HG03060 (cell line): ENCODE measurements at regions not wholly inside any gene's neighbourhood (a gene's known extent, or its start where the extent isn't known, plus 50 kb on each side); places are given as distances from the start of the nearest gene placed in this dataset.

Experiments used
- ATAC-seq: cut with Tn5 transposase; IDR thresholded peaks from one replicate; pipeline ENCODE4 v1.9.1; 2021; ENCODE audit warnings: low read depth, moderate number of reproducible peaks; ENCODE audit not compliant: unreplicated experiment

DNA sequence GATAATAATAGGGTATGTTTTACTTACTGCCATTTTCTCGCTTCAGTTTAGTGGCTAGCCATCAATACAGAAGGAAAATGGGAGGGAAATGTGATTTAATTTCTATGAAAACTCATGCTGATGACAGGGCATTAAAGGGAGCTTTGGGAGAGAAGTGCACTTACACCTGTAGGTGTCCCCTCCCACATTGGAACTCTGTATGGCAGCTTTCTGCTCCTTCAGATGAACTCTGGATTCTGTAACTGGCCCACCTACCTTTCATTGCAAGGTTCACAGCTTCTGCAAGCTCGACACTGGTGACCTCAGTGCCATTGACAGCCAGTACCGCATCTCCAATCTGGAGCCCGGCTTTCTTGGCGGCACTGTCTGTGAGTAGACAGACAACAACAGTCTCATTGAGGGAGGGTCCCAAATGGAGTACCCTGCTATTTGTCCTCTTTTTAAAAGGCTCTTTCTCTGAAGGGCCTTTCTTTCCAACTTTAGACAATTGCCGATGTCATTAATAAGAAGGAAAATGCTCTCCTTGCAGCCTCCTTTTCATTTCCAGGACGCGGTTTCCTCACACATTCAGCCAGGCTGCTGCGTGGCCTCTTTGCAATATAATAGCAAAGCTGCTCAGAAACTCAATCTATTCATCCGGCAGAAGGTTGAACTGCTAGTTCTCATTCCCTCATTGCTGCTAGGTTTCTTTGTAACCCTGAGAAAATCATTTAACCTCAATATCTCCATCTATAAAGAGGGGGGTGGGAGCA, 63.6 kb downstream of the NUDT12 start:
- no peak for ATAC-seq

DNA sequence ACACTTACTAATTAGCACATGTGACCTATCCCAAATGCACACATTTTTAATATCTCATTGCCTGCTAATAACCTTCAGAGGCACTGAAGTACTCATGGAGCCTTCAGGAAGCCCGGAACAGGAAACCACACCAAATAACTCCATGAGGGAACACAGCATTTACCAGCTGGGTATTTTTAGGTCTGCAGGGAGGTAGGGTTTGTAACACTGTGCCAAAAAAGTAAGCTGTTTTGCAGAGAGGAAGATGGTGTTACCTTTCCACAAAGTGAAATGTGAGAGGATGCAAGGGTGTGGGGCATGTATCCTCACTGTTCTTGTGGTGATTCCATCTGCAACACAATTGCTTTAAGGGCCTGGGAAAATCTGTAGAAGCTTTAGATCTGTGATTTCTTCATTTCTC, 64.4 kb downstream of the NUDT12 start:
- no peak for ATAC-seq

DNA sequence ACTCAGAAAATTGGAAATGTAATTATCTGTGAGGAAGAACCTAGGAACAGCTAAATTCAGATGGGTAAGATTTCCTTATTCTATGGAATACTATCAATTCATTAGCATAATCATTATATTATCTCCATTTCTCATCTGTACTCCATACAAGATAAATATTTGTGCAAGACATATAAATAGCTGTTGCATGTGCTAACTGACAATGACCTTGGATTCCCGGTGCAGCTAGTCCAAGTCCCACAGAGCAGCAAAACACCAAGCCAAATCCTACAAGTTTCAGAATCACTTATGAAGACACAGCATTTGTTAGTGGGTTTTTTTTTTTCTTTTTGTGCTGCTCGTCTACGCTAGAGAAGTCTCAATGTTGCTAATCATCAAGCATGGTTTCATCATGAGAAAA, 64.8 kb downstream of the NUDT12 start:
- no peak for ATAC-seq

DNA sequence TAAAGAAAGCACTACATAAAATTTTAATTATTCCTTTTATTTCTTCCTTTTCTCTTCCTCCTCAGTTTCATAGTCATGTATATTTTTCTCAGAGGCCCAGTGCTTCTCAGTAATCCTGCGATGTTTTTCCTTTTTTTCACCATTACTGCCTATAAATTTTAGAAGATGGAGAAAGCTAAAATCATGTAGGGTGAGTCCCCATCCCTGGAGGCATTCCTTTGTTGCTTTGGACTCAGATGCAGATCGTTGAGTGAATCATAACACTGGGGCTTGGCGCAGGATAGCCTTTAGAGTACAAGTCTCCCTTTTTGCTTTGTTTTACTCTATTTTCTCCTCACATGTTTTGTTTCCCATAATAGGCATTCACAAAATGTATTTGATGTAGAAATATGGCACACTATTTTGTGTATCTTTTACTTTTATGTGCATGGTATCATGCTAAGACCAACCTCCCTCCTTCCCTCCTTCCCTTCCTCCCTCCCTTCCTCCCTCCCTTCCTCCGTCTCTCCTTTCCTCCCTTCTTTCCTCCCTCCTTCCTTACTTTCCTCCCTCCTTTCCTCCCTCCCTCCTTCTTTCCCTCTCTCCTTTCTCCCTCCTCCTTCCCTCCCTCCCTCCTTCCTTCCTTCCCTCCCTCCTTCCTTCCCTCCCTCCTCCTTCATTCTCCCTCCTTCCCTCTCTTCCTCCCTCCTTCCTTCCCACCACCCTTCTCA, 72.4 kb downstream of the NUDT12 start:
- ATAC-seq: no peak

DNA sequence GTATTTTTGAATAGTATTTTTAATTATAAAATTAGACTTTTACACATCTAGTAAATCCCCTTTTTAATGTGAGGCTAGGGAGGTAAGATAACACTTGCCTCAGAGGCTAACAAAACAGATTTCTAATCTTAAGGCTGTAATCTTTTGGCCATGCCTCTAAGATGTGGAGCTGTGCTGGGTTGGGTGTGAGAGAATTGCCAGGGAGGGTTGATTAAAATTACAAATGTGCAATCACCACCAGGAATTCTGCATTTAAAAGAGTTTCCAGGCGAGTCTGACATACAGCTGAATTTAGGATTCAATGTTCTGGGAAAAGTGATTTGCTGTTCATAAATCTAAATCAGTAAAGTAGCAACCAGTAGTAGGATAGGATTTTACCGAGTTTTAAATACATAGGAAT, 73.3 kb downstream of the NUDT12 start:
- ATAC-seq: no peak

DNA sequence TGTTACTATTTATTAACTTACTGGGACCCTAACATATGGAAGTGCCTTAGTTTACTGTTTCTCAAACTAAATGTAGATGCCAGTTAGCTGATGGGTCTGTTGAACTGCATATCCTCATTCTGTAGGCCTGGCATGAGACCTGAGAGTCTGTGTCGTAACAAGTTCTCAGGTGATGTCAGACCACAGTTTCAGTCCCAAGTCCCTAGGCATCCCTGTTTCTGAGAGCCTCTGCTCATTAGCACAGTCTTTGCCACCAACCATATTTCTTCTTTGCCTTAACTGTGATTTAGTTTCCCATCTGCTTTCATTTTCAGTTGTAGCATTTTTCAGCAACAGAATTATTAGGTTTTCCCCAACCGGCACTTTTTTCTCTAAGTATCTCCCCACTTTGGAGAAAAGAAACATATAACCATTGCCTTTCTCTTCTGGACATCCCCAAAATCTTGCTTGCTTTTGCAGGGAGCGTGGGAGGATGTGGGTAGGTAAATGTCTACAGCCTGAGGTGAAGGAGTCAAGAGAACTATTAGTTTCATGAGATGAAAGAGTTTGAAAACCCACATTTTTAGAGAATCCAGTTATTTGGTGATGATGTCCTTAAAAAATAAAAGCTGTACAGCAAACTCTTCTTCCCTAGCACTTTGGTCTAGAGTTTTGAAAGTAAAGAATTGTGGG, 74.6 kb downstream of the NUDT12 start:
- ATAC-seq: no peak

DNA sequence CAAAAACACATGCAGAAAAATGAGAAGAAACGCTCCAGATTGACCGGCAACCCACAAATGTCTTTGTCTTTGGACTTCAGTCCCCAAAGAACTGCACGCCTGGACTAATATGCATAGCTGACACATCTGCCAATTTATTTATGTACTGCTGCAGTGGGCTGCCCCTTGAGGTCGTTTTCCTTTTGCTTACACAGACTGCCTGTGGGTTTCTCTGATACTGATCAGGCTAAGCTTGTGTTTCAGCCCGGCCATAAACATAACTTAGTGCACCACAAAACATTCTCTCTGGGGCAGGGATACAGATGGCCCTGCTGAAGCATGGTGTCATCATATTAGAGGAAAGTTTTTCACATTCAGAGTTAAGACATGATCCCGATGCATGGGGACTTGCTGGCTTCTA, 75.4 kb downstream of the NUDT12 start:
- ATAC-seq: no peak

DNA sequence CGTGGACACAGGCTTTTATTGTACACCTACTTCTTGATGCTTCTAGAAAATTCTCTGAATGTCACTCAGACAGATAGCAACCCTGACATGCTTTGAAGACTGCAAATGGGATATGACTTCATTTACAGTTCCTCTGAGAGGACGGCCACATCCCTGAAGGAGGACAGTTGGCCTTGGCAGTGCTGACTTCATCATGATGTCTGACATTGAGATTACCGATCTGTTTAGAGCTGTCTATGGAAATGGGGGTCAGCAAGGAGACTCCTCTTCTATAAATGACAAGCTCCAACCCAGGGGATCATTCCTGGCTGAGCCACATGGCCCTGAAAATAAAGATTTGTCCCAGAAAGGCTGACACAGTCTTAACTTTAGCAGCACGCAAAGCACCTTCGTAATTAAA, 75.8 kb downstream of the NUDT12 start:
- ATAC-seq: no peak

DNA sequence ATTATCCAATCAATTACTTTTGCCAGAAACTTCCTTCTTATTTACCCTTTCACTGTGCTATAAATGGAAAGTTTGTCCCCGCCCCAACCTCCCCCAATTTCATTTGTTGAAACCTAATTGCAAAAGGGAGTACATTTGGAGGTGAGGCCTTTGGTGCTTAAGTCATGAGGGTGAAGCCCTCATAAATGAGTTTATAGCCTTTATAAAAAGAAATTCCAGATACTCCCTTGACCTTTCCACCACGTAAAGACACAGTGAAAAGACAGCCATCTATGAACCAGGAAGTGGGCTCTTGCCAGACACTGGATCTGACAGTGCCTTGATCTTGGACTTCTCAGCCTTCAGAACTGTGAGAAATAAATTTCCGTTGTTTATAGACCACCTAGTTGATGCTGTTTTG, 82.3 kb downstream of the NUDT12 start:
- ATAC-seq: no peak

DNA sequence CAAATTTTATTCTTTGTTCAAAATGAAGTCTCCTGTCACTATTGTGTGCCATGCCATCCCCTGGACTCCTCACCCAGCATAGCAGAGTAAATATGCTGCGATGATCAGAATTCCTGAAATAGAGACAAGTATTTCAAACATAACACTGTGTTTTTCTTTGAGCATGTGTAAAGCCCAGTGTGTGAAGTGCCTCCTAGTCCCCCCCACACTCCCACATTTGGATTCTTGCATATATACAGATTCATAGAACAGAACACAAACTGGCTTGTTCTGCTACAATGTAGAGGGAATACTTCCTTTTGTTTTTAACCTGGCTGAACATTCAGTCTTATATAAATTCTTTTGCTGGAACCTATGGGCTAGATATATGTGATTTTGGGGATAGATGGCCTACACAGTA, 84.9 kb downstream of the NUDT12 start:
- no peak for ATAC-seq

DNA sequence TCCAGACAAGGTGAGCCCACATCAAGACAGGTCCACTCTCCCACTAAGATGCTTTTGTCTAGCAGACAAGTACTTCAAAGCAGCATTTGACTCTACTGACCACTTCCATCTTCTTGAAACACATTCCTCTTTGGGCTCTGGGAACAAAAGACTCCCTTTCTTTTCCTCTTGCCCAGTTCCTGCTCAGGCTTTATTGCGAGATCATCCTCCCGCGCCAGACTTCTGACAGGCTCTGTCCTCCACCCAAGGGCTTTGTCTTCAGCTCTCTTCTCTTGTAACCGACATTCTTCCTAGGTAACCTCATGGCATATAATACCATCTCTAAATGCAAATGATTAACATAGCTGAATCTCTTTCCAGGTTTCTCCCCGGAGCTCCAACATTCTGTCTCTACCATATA, 85.8 kb downstream of the NUDT12 start:
- no peak for ATAC-seq

DNA sequence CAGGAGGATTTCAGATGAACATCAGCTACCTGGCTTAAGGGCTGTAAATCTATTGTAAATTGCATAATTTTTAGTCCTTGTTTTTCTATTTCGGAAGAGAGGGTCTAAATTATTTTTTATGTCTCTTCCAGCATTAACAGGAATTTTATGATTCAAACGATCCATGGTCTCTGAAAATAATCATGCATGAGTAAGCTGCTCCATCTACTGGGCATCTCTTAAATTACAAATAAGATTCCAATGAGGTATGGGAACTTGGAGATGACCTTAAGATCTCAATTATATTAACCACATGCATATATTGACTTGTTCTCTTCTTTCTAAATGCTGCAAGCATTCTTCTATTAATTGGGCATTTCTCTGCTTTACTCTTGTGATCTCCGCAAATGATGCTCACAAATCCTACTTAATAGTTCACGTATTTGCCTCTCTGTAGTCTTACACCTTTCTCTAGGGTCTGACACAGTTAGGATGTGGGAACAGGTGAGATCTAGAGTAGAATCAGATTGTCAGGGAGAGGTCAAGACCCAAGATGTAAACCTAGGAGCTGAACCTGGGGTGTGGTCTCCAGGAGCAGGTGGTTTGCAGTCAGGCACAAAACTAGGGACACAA, 86.9 kb downstream of the NUDT12 start:
- no peak for ATAC-seq

DNA sequence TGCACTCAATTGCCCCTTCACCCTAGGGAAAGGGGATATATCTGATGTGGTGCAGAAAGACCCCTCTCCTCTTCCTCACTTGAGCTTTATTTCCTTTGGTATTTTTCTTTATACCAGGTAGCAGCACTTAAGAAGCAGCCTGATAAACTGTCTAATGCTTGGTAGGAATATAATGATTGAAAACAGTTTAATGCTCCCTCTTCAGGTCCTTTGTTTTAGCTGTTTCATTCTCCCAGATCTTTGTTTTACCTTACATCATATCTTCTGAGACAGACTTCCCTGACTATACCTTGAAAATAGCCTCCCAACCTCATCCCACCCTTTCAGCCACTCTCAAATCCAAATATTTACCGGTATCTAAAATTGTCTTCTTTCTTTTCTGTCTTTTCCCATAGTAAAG, 87.9 kb downstream of the NUDT12 start:
- ATAC-seq: no peak

DNA sequence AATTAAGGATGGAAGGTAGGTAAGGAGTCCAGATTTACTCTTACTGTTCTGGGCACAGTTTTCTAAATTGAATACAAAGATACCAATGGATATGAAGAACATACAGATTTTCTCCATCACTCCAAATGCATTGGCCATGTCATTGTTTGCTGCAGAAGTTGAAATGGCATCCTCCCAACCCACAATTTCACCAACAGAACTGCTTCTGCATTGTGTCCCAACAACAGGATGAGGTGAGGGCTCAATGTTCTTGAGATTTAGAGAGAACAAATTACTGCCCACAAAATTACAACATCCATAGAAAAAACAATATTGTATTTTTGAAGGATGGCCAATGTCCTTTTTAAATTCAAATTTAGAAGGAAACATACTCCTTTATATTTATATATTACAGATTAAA, 88.9 kb downstream of the NUDT12 start:
- ATAC-seq: no peak

DNA sequence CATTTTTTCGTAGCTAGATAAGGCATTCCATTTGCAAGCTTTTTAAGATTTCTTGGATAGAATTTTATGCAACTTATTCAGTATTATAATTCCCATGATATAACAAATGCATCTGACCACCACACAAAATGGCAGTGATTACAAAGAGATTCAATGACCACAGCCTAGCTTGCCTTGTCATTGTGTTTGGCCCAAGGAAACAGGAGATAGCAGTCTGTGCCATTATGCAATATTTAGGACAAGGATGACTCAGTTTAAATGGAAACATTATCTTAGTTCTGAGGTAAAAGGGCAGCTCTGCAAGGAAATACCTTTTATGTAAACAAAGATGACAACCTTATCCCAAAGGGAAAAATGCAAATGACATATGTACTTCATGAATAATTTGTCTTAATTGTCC, 89.8 kb downstream of the NUDT12 start:
- no peak for ATAC-seq

DNA sequence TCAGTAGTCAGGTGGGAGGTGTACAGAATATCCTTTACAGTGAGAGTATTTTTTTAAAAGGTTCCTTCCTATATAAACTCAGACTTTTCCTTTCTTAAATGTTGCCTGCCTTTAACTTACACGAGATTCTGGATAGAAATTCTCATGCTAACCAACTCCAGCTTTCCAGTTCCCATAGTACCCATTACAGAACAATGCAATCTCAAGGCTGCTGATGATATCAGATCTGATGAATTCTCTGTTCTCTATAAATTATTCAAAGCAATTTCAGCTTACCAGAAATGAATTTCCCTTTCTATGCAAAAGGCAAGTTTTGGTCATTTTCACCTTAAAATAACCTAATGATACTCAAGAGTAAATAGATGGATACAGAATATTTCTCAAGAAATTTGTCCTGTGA, 90.3 kb downstream of the NUDT12 start:
- no peak for ATAC-seq

DNA sequence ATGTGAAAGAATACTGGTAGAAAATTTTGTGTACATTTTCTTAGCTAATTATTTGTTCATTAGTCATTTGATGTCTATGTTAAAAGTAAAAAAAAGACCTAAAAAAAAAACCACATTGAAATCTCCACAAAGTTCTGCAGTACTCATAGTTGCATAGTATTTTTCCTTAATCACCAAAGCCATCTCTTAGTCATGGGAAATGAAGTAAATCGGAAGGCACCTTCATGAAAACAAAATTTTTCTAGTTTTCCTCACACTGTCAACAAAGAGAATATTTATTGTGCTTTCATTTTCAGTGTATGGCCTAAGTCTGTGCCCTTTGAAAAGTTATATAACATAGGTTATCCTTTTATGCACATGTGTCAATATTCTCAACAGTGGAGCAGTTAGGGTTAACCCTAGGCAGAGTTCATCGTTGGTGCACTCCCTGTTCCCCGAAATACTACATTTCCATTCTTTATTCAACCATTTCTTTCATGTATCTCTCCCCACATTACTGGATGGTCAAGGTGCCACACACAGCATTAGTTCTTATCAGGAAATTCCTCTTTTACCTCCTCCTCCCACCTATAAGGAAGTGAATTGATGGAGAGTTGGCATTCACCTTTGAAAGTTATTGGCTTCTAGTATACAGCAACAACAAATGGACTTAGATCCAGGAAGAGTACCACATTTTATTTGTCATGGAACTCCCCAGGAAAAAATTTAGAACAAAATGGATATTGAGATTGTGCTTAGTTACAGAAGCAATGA, 93.1 kb downstream of the NUDT12 start:
- ATAC-seq: no peak

DNA sequence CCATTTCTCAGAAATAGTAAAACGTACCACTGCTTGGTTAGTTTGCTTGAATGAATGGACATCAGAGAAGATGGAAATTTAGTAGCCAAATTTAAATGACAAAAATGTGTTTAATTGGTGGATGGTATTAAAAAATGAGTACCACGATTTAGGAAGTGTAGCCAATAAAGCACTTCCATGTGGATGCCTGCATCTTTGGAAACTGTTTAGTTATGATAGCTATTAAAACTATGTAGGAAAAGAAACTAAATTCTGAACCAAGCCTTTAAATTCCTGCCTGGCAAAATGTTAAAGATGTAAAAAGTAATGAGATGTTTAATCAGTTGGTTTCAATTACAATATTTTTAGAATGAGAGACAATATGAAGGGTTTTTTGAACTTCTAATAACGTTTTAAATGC, 94.8 kb downstream of the NUDT12 start:
- no peak for ATAC-seq

DNA sequence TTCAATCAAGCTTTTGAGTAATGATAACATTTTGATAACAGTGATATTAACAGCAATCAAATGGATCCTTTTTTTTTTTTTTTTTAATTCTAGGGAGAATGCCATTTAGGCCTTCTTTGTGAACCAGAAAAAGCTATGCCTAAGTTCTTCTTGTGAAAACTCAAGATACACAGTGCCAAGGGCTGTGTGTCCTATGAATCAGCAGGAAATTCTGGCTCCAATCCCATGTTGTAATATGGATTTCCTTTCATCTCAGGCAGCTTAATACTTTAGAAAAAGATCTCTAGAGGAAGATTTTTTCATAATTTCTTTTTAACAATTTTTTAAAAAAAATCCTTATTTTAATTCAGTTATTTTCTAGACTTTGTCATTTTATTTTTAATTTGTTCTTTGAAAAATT, 96.1 kb downstream of the NUDT12 start:
- no peak for ATAC-seq

DNA sequence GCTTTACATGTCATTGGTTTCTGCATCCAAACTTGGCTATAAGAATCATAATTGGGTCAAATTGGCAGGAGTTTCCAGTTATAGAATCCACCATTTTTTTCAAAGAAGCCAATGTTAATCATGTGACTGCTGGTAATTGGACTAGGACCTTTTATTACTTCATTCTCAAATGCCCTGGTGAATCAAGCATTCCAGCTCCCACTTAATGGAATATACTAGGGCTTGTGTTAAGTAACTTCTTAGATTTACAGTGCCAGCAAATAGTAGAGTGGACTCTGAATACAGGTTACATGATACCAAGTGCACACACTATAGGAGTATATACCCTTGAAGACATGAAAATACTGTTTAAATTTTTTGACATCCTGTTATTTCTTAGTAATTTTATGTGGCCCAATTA, 96.7 kb downstream of the NUDT12 start:
- no peak for ATAC-seq
